RWPE2 (cell line): ENCODE measurements at regions not wholly inside any gene's neighbourhood (a gene's known extent, or its start where the extent isn't known, plus 50 kb on each side); places are given as distances from the start of the nearest gene placed in this dataset.

Experiments used
- ATAC-seq: fragments of 200-7000 bp; cut with Tn5 transposase; 3 replicates; pipeline ENCODE4 v1.9.1; 2021; ENCODE audit warnings: low read depth
- DNase-seq: peaks from one replicate; pipeline ENCODE4 v3.0.0-alpha.2; 2020; ENCODE audit warnings: low spot score
- H3K27ac ChIP-seq: fragments of 450-650 bp; 2 replicates; pipeline ENCODE4 v1.5.1; 2017; ENCODE audit warnings: mild to moderate bottlenecking; ENCODE audit not compliant: poor library complexity, severe bottlenecking
- H3K27me3 ChIP-seq: fragments of 250-450 bp; sonication (Bioruptor Pico); 2 replicates; pipeline ENCODE4 v1.5.1; 2021; ENCODE audit warnings: mild to moderate bottlenecking, moderate library complexity; ENCODE audit not compliant: insufficient read depth, poor library complexity, severe bottlenecking
- H3K36me3 ChIP-seq: fragments of 250-450 bp; sonication (Bioruptor Pico); 2 replicates; pipeline ENCODE4 v1.5.1; 2020; ENCODE audit warnings: low read depth, mild to moderate bottlenecking, moderate library complexity
- H3K4me1 ChIP-seq: fragments of 250-450 bp; sonication (Bioruptor Pico); 2 replicates; pipeline ENCODE4 v1.5.1; 2021; ENCODE audit warnings: mild to moderate bottlenecking, moderate library complexity; ENCODE audit not compliant: insufficient read depth, poor library complexity, severe bottlenecking
- H3K4me3 ChIP-seq: fragments of 250-450 bp; sonication (Bioruptor Pico); 2 replicates; pipeline ENCODE4 v1.5.1; 2021; ENCODE audit warnings: mild to moderate bottlenecking, moderate library complexity; ENCODE audit not compliant: severe bottlenecking
- H3K9me3 ChIP-seq: fragments of 250-450 bp; sonication (Bioruptor Pico); 2 replicates; pipeline ENCODE4 v1.5.1; 2021; ENCODE audit warnings: mild to moderate bottlenecking, moderate library complexity; ENCODE audit not compliant: severe bottlenecking
- CTCF ChIP-seq: fragments of 450-650 bp; IDR thresholded peaks from one replicate; pipeline ENCODE4 v1.5.1; 2017; ENCODE audit warnings: mild to moderate bottlenecking, moderate library complexity; ENCODE audit not compliant: poor library complexity, severe bottlenecking

GRCh38 chr5:6825678-6826244 is 112.5 kb downstream of the TENT4A start:
- ATAC-seq (no peak), DNase-seq (no peak)
- Histone ChIP-seq H3K4me1 (no peaks in the 10 kb centered on the region), H3K4me3 (no peak overlapping the region), H3K27ac (no peak overlapping the region), H3K9me3 (no peaks in the 10 kb centered on the region), H3K27me3 (peaks cover 4% of the 10 kb centered on the region), H3K36me3 (no peaks in the 10 kb centered on the region)
- no peak for TF ChIP-seq CTCF

GRCh38 chr5:6826756-6827155 is 113.5 kb downstream of the TENT4A start:
- ATAC-seq (no peak), DNase-seq (no peak)
- H3K36me3 ChIP-seq = no peaks in the 10 kb centered on the region
- H3K4me3 ChIP-seq = no peak overlapping the region
- no peak for TF ChIP-seq CTCF
- H3K27me3 ChIP-seq = no peaks in the 10 kb centered on the region
- H3K9me3 ChIP-seq = no peaks in the 10 kb centered on the region
- no peak overlapping the region for H3K27ac ChIP-seq
- H3K4me1 ChIP-seq = no peaks in the 10 kb centered on the region

GRCh38 chr5:6827526-6828219 is 114.4 kb downstream of the TENT4A start:
- no peak for DNase-seq
- no peaks in the 10 kb centered on the region for H3K27me3 ChIP-seq

GRCh38 chr5:6829150-6829784 is 116.0 kb downstream of the TENT4A start:
- H3K4me3 ChIP-seq = no peak overlapping the region
- H3K27ac ChIP-seq = no peak overlapping the region
- no peaks in the 10 kb centered on the region for H3K36me3 ChIP-seq
- no peak for TF ChIP-seq CTCF
- H3K4me1 ChIP-seq = no peaks in the 10 kb centered on the region
- no peaks in the 10 kb centered on the region for H3K27me3 ChIP-seq
- no peak for DNase-seq
- no peaks in the 10 kb centered on the region for H3K9me3 ChIP-seq
- ATAC-seq = no peak

More at GRCh38 chr5:6827526-6828219, 114.4 kb downstream of the TENT4A start:
- no peak for TF ChIP-seq CTCF
- no peaks in the 10 kb centered on the region for H3K4me1 ChIP-seq
- H3K27ac ChIP-seq = no peak overlapping the region
- no peaks in the 10 kb centered on the region for H3K9me3 ChIP-seq
- H3K36me3 ChIP-seq = no peaks in the 10 kb centered on the region
- ATAC-seq = no peak
- no peak overlapping the region for H3K4me3 ChIP-seq

GRCh38 chr5:6830643-6831239 is 117.5 kb downstream of the TENT4A start:
- Histone ChIP-seq H3K27me3 (no peaks in the 10 kb centered on the region), H3K4me1 (no peaks in the 10 kb centered on the region), H3K36me3 (no peaks in the 10 kb centered on the region), H3K9me3 (no peaks in the 10 kb centered on the region), H3K27ac (no peak overlapping the region), H3K4me3 (no peak overlapping the region)
- TF ChIP-seq CTCF = no peak
- DNase-seq (no peak), ATAC-seq (no peak)
